Posterior vena cava (tissue), 2 donors: ENCODE measurements at regions not wholly inside any gene's neighbourhood (a gene's known extent, or its start where the extent isn't known, plus 50 kb on each side); places are given as distances from the start of the nearest gene placed in this dataset.
"Not testable (repeated sequence)": the region's sequence is repeated elsewhere in the genome, so short reads cannot be mapped to it uniquely, and the experiment has no call there.

Source experiments
- DNase-seq: peaks from one replicate; pipeline ENCODE4 v3.0.0-alpha.2; 2020; ENCODE audit warnings: low spot score
- intact Hi-C, 2 donors: fragments of 100-400 bp; cut with DNase I; formaldehyde crosslinking; loops; one replicate each; pipeline versions ENCODE4 v1.14.1 to v1.14.2; 2022 to 2023
- donor health status: DM: yes; HTN: yes; CAD: no.
- donor health status: DM: yes; HTN: yes; CAD: no.

DNA sequence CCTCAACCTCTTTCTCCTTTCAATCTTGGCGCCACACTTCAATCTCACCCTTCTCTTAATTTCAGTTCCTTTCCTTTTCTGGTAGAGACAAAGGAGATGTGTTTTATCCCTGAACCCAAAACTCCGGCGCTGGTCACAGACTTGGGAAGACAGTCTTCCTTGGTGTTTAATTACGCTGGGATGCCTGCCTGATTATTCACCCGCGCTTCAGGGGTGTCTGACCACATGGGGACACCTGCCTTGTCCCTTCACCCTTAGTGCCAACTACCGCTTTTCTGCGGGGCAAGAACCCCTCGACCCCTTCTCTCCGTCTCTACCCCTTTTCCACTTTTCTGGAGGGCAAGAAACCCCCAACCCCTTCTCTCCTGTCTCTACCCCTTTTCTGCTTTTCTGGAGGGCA is 261.1 kb downstream of the SMARCA2 start:
- intact Hi-C loops, result no loop called here
- no peak for DNase-seq

DNA sequence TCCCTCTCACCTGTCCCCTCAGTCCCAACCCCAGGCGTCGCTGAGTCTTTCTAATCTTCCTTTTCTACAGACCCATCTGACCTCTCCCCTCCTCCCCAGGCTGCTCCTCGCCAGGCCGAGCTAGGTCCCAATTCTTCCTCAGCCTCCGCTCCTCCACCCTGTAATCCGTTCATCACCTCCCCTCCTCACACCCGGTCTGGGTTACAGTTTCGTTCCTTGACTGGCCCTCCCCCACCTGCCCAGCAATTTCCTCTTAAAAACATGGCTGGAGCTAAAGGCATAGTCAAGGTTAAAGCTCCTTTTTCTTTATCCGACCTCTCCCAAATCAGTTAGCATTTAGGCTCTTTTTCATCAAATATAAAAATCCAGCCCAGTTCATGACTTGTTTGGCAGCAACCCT is 262.0 kb downstream of the SMARCA2 start:
- intact Hi-C loops, DNase-seq: not testable (repeated sequence)

DNA sequence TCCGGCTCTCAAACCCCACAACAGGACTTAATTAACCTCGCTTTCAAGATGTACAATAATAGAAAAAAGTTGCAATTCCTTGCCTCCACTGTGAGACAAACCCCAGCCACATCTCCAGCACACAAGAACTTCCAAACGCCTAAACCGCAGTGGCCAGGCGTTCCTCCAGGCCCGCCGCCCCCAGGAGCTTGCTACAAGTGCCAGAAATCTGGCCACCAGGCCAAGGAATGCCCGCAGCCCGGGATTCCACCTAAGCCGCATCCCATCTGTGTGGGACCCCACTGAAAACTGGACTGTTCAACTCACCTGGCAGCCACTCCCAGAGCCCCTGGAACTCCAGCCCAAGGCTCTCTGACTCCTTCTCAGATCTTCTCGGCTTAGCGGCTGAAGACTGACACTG is 262.5 kb downstream of the SMARCA2 start:
- DNase-seq, intact Hi-C loops: not testable (repeated sequence)

DNA sequence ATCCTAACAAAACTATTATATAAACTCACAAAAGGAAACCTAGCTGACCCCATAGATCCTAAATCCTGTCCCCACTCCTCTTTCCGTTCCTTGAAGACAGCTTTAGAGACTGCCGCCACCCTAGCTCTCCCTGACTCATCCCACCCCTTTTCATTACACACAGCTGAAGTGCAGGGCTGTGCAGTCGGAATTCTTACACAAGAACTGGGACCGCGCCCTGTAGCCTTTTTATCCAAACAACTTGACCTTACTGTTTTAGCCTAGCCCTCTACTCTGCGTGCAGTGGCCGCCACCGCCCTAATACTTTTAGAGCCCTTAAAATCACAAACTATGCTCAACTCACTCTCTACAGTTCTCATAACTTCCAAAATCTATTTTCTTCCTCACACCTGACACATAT is 264.0 kb downstream of the SMARCA2 start:
- DNase-seq, intact Hi-C loops: not testable (repeated sequence)

DNA sequence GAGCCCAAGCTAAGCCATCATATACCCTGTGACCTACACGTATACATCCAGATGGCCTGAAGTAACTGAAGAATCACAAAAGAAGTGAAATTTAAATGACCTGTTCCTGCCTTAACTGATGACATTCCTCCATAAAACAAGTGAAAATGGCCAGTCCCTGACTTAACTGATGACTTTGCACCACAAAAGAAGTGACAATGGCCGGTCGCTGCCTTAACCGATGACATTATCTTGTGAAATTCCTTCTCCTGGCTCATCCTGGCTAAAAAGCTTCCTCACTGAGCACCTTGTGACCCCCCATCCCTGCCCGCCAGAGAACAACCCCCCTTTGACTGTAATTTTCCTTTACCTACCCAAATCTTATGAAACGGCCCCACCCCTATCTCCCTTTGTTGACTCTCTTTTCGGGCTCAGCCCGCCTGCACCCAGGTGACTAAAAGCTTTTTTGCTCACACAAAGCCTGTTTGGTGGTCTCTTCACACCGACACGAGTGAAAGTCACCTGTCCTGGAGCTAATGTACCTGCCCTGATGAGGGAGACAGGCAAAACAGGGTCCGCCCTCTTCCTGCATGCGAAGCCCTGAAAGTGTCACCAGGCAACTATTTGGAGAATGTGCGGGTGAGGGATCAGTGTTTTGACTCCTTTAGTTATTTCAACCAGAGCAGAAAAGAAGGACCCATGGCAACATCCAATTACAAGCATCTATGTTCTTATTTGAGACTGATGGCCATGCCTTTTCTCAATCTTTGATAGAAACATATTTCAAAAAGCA is 266.1 kb downstream of the SMARCA2 start:
- intact Hi-C loops, result no loop called here
- DNase-seq, result no peak

DNA sequence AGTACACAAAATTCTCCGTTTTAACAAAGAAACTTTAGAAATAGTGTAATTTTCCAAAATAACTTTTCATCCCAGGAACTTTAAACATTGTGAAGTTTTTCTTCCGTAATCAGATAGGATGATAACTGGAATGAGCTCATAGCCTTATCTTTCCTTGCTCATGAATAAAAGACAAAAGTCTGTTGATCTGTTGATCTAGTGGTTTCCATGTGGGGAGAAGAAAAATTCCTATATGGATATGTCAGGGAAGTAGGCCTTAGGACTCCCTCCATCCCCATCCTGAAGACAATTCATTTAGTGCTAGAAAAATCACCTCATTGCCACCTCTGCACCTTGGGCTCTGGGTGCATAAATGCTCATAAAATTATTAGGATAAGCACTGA is 266.6 kb downstream of the SMARCA2 start:
- intact Hi-C loops, result no loop called here
- no peak for DNase-seq

DNA sequence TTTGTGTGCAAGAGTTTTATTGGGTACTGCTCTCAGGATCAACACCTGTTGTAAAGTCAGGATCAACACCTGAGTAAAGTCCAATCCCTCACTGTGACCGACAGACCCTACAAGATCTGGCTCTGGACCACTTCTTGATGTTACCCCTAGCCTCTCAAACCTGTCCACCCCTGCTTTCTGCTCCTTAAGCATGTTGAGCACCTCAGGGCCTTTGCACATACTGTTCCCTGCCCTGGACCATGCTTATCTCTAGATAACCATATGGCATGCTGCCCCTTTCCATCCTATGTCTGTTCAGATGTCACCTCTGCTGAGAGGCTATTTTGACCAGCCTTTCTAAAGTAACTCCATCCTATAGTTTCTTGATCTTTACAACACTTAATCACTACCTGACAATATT is 269.6 kb downstream of the SMARCA2 start:
- intact Hi-C loops, result no loop called here
- no peak for DNase-seq

DNA sequence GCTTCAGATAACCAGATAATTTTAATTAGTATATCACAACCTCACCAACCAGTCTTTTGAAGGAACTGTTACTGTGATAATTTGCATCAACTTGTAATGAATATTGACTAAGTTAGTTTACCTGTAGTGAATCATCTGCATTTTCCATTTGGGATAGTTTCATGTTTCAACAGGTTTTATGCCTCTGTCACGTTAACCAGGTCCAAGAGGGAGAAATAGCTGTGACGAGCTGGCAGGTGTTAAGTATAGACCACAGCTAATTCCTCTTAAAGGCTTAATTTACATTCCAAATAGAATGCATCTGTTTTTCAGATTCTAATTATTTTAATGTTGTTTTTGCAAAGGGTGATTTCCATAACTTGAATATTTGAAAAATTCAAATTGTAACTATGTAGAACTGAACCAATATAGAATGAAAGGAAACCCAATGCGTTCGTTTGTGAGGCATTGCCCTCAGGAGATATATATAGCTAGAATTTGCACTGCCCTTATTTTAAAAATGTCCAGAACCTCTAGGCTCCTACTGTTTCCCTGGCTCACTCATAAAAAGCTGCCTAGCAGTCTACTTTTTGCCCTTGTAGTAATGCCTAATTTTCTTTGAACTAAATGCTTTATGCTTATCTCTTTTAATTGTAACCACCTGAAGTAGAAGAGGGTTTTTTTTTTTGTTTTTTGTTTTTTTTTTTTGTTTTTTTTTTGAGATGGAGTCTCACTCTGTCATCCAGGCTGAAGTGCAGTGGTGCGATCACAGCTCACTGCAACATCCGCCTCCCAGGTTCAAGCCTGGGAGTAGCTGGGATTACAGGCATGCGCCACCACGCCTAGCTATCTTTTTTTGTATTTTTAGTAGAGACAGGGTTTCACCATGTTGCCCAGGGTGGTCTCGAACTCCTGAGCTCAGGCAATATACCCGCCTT is 270.5 kb downstream of the SMARCA2 start:
- intact Hi-C loops, result no loop called here
- no peak for DNase-seq

DNA sequence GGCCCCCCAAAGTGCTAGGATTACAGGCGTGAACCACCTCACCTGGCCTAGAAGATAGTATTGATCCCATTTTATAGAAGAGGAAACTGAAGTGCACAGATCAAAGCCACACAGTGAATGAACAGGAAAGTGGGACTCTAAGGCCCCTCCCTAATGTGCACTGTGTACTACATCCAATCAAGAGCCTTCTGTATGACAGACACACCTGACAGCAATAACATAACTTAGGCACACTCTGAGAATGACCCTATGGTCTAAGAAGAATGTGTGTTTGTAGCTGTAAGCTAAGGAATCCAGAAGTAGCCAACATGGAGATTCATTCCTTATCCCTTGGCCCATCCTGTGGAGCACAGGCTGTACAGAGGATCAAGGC is 271.2 kb downstream of the SMARCA2 start:
- no peak for DNase-seq
- intact Hi-C loops, result no loop called here

DNA sequence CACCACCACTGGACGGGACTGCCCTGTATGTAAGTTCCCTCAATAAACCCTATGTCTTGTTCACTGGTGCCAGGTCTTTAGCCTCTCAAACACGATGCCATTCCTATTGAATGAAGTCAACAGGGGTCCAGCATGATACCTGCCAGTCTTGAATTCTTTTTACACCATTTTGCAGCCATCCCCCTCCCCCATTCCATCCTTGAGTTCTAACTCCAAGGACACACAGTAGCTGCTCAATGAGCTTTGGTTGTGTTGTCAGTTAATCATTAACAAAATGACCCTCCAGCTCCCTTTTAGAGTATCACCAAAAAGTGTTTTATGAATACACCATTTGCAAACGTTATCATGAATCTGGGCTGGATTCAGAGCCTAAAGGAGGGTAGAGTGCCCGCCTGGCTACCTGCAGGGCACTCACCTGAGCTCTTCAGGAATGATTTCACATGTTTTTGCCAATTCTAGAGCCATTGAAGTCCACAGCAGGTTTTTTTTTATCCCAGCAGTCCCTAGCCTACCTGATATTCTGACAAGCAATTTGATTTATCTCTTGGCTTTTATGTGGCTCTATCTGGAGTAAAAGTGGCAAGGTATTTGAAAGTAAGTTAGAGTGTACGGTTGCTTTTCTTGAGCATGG is 271.8 kb downstream of the SMARCA2 start:
- no peak for DNase-seq
- intact Hi-C loops, result no loop called here

DNA sequence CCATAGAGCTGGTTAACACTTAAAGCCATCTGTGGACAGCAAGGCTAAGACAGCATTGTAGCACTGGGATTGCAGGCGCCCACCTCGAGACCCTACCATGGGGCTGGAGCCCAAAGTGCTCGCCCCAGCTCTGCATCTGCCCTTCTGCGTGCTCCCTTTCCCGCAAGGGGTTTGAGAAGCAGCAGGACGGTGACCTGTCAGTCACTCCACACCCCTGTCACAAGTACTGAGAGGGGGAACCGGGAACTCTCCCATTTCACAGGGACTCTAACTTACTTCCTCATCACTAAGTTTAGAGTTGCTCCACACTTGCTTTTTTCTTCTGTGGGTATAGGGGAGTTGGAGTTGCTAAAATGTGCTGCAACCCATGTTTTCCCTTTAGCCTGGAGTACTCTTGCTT is 273.2 kb downstream of the SMARCA2 start:
- no peak for DNase-seq
- intact Hi-C loops, result no loop called here

DNA sequence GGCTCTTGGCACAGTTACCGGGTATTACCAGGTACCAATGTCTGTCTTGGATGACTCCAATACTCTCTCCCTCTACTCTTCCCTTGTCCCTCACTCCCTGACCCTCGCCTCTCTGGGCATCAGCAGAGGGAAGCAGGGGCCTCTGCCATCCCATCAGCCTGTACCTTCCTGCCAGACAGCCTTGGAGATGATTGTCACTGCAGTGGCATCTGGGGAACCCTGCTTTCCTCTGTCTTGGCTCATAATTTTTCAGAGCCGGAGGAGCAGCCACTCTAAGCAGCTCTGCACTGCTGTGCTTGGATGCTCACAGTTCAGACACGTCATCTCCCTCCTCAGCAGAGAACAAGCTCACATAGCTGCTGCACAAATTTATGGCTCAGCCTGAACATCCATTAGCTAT is 274.1 kb downstream of the SMARCA2 start:
- no peak for DNase-seq
- intact Hi-C loops, result no loop called here

DNA sequence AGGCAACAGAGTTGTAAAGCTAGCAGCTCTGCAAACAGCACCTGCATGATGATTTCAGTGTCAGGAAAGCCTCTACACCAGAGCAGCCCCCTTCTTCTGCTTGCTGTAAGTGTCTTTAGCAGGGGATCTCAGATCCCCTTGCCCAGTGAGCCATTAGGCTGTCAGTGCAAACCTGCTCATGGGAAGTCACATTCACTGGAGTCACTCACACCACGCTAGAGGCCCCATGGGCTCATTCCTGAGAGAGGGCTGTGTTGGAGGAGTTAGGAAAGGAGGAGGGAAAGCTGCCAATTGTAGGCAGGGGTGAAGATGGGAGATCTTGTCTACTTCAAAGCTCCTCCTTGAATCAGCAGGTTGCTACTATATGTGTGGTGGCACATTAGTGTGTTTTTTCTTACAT is 275.2 kb downstream of the SMARCA2 start:
- no peak for DNase-seq
- intact Hi-C loops, result no loop called here

DNA sequence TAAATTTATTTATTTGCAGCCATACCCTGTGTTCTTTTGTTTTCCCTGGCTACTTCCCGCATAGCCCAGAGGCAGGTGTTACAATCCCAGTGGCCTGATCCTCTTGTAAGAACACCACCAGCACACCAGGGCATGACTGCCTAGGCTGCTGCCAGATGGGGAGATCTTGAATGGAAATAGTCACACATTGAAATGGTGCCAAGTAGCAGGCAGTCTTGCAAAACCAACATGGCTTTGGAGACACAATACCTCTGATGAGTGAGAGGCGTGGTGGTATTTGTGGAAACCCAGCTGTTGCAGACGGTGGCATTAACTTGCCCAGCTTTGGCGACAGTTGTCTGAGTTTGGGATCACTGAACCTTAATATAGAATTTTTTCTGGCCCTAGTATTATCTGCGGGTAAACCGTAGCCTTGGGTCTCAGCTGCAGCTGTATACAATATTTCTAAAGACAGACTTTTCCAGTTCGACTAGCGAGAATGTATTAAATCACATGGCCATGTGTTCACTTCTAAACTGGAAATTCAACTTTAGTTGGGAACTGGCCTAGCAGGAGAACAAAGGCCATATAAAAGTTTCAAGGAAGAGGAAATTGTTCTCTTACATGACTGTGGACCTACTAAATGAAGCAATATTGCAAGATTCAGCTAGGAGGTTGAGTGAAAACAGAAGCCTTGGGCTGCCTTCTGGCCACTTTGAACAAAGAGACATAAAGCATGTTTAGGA is 277.0 kb downstream of the SMARCA2 start:
- intact Hi-C loops, result no loop called here
- DNase-seq, result no peak

DNA sequence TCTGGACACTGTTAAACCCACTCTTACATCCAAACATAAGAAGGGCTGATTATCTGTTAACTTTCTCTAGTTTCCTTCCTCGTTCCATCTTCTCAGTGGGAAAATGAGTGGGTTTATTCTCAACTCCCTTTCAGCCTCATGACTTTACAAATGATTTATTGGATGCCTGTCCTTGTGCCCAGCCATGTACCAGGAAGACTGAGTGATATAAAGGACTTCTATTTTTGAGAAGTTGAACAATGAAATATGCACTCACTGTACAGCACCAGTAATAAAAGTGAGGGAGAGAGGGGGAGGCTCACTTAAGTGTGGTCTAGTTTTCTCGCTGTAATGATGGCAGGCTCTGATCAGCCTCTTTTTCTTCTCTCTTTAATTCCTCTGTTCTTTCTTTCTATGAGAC is 277.6 kb downstream of the SMARCA2 start:
- intact Hi-C loops, result no loop called here
- no peak for DNase-seq

DNA sequence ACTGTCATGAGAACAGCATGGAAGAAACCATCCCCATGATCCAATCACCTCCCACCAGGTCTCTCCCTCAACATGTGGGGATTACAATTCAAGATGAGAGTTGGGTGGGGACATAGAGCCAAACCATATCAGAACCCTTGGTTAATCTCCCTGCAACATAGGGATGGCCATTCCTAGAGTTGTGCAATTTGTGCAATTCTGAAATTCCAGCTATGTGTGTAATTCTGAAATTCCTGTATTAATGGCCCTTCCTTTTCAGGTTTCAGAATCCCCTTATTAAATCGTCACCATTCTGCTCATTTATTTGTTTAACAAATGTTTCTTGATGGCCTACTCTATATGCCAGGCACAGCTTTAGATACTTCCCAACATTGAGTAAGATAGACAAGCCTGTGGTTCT is 282.6 kb downstream of the SMARCA2 start:
- DNase-seq, result no peak
- intact Hi-C loops, result no loop called here

DNA sequence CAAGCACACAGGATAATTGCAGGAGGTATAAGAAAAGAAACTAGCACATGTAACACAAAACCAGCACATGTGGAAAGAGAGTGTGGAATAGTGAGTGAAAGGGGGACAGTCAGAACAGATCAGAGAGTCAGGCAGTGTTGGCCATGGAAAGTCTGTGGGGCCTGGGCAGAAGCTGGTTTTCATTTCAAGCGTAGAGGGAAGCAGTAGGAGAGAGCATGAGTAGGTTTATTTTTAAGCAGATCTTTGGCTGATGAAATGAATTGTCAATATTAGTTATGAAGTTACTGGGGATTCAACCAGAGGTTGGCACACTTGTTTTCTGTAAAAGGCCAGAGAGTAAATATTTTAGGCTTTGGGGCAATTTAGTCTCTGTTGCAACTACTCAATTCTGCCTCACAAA is 283.1 kb downstream of the SMARCA2 start:
- intact Hi-C loops, result no loop called here
- no peak for DNase-seq

DNA sequence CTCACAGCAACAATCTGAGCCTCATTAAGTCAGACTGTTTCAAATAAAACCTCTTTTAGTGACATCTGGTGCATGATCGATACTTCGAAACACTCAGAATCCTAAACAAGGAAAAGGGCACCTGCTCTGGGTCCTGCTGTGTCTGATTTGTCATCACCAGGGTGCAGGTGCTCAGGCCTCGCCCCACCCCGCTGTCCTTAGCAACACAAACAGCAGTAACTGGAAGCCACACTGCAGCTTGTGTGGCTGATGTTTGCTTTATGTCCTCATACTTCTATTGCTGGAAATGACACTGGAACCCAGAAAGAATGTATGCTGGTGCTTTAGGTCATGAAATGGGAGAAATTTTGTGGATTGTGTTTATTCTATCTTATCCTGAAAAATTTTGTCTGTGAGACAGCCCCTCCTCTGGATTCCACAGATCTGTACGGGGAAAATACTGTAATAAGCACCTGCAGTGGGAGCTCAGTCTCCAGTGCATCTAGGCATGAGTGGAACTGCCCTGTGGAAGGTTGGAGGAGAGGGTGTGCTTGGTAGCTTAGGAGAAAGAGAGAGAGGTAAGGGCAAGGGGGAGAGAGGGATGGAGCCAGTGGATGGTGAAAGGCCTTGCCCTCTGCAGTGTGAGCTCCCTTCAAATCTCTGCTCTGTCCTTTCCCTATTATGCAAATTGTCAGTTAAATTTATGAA is 284.2 kb downstream of the SMARCA2 start:
- intact Hi-C loops, result no loop called here
- no peak for DNase-seq

DNA sequence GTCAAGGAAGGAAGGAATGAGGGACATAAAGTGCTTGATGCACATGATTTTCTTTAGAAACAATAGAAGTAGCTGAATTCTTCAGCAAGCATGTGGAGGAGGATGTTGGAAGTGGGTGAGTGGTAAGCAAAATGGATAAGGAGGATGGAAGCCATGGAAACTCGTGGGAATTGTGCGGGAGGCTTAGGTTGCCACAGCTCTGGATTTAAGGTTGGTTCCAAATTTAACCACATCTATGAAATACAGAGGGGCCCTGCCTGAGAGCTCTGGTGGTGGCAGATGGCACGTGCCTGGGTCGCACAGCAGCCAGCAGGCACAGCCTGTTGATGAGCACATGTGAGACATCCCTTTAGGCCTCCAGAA is 284.7 kb downstream of the SMARCA2 start:
- DNase-seq, result no peak
- intact Hi-C loops, result no loop called here
